WTC11 (cell line): ENCODE measurements at regions not wholly inside any gene's neighbourhood (a gene's known extent, or its start where the extent isn't known, plus 50 kb on each side); places are given as distances from the start of the nearest gene placed in this dataset.

ENCODE experiments used
- AFF4 ChIP-seq: sonication (generic); formaldehyde crosslinking; IDR thresholded peaks from 2 replicates; pipeline ENCODE4 v1.8.1; 2023; ENCODE audit warnings: mild to moderate bottlenecking, missing genetic modification reagents, borderline replicate concordance
- E2F5 ChIP-seq: sonication (generic); formaldehyde crosslinking; IDR thresholded peaks from 2 replicates; pipeline ENCODE4 v1.8.1; 2022; ENCODE audit warnings: mild to moderate bottlenecking, moderate library complexity, missing genetic modification reagents
- JUN ChIP-seq: sonication (generic); formaldehyde crosslinking; IDR thresholded peaks from 2 replicates; pipeline ENCODE4 v1.8.0; 2023; ENCODE audit warnings: mild to moderate bottlenecking, missing genetic modification reagents
- KAT7 ChIP-seq: sonication (generic); formaldehyde crosslinking; IDR thresholded peaks from 2 replicates; pipeline ENCODE4 v1.8.1; 2023; ENCODE audit warnings: missing genetic modification reagents, mild to moderate bottlenecking, borderline replicate concordance
- MAX ChIP-seq: sonication (generic); formaldehyde crosslinking; IDR thresholded peaks from 2 replicates; pipeline ENCODE4 v1.8.0; 2022; ENCODE audit warnings: mild to moderate bottlenecking, missing genetic modification reagents
- PRDM15 ChIP-seq: sonication (generic); formaldehyde crosslinking; IDR thresholded peaks from 2 replicates; pipeline ENCODE4 v1.8.0; 2022; ENCODE audit warnings: missing genetic modification reagents
- SMAD3 ChIP-seq: sonication (generic); formaldehyde crosslinking; IDR thresholded peaks from 2 replicates; pipeline ENCODE4 v1.8.0; 2022; ENCODE audit warnings: missing genetic modification reagents, mild to moderate bottlenecking, borderline replicate concordance
- USF1 ChIP-seq: sonication (generic); formaldehyde crosslinking; IDR thresholded peaks from 2 replicates; pipeline ENCODE4 v1.8.0; 2022; ENCODE audit warnings: mild to moderate bottlenecking, missing genetic modification reagents
- ZNF138 ChIP-seq: sonication (generic); formaldehyde crosslinking; conservative IDR thresholded peaks from 2 replicates; pipeline ENCODE4 v1.8.1; 2022; ENCODE audit warnings: mild to moderate bottlenecking, moderate library complexity, missing genetic modification reagents
- TF ChIP-seq, protein P1 (sequence below): fragments of 200-600 bp; IDR thresholded peaks from 2 replicates; pipeline ENCODE4 v1.8.0; 2022; ENCODE audit warnings: antibody characterized with exemption
- TF ChIP-seq, protein P2 (sequence below): sonication (generic); formaldehyde crosslinking; IDR thresholded peaks from 2 replicates; pipeline ENCODE4 v1.8.1; 2023; ENCODE audit warnings: mild to moderate bottlenecking, missing genetic modification reagents, moderate library complexity

DNA sequence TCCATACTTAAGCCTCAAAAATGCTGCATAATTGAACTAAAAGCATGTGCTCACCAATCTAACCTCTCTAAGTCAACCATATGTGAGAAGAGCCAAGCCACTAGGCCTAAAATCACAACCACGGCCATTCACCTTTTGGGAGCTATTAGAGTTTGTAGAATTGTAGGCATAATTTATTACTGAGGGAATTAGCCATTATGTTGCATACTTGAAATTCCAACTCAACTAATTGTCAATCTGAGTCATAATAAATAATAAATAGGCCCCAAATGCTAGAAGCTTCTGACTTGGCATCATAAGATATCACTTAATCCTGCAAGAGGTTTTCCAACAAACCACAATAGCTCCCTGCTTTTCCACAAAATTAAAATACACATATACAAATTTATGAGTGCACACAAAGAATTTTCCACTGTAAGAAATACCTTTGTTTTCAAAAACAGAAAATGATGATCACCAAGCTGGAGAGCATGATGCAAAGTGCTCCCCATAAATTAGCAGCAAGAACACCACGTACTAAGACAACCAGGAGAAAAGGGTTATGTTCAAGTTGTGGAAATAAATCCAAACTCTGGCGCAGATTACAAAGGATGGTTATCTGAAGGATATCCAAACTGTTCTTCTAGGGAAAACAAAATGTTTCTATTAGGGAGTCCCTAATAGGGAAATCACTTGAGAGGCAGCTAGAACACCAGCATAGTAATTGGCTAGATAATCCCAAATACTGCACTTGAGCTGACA, 250.0 kb upstream of the SLC30A5 start:
- no peak for TF ChIP-seq MAX (CRISPR knock-in tag)
- TF ChIP-seq, protein P1, sequence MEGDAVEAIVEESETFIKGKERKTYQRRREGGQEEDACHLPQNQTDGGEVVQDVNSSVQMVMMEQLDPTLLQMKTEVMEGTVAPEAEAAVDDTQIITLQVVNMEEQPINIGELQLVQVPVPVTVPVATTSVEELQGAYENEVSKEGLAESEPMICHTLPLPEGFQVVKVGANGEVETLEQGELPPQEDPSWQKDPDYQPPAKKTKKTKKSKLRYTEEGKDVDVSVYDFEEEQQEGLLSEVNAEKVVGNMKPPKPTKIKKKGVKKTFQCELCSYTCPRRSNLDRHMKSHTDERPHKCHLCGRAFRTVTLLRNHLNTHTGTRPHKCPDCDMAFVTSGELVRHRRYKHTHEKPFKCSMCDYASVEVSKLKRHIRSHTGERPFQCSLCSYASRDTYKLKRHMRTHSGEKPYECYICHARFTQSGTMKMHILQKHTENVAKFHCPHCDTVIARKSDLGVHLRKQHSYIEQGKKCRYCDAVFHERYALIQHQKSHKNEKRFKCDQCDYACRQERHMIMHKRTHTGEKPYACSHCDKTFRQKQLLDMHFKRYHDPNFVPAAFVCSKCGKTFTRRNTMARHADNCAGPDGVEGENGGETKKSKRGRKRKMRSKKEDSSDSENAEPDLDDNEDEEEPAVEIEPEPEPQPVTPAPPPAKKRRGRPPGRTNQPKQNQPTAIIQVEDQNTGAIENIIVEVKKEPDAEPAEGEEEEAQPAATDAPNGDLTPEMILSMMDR, result no peak
- TF ChIP-seq USF1 (CRISPR knock-in tag), result no peak
- no peak for TF ChIP-seq PRDM15 (CRISPR knock-in tag)
- no peak for TF ChIP-seq E2F5
- TF ChIP-seq, protein P2, sequence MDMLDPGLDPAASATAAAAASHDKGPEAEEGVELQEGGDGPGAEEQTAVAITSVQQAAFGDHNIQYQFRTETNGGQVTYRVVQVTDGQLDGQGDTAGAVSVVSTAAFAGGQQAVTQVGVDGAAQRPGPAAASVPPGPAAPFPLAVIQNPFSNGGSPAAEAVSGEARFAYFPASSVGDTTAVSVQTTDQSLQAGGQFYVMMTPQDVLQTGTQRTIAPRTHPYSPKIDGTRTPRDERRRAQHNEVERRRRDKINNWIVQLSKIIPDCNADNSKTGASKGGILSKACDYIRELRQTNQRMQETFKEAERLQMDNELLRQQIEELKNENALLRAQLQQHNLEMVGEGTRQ (CRISPR knock-in tag), result no peak
- no peak for TF ChIP-seq SMAD3
- no peak for TF ChIP-seq JUN (CRISPR knock-in tag)
- no peak for TF ChIP-seq AFF4 (CRISPR knock-in tag)
- no peak for TF ChIP-seq KAT7 (CRISPR knock-in tag)
- no peak for TF ChIP-seq ZNF138 (CRISPR knock-in tag)
